ENCODE measurements at regions not wholly inside any gene's neighbourhood (a gene's known extent, or its start where the extent isn't known, plus 50 kb on each side); places are given as distances from the start of the nearest gene placed in this dataset.

- Histone ChIP-seq H4K20me1 (ENCODE audit: insufficient read depth) (no peaks in the 10 kb centered on the region), H3K4me2 (ENCODE audit: low read length) (no peak overlapping the region), H2AFZ (ENCODE audit: low read depth, low read length, poor library complexity, severe bottlenecking) (no peak overlapping the region), H3K9me2 (ENCODE audit: insufficient read depth) (no peaks in the 10 kb centered on the region), H3K79me2 (ENCODE audit: insufficient read depth, low read length) (no peaks in the 10 kb centered on the region), H3K9ac (ENCODE audit: low read length) (no peak overlapping the region), H3K4me3 (replicated peaks in 1 of 2; ENCODE audit: low read depth in 1 of 2, low read length in 2 of 2) (no peak overlapping the region), H3K27ac (ENCODE audit: low read depth, low read length) (no peak overlapping the region), H3K4me1 (ENCODE audit: control insufficient read depth in 1 of 2, insufficient read depth in 2 of 2, low read length in 2 of 2) (no peaks in the 10 kb centered on the region), H3K9me3 (ENCODE audit: control insufficient read depth in 1 of 2, insufficient read depth in 1 of 2, low read depth in 1 of 2, low read length in 2 of 2) (no peaks in the 10 kb centered on the region), H3K36me3 (ENCODE audit: control insufficient read depth in 1 of 2, insufficient read depth in 2 of 2, low read length in 2 of 2) (no peaks in the 10 kb centered on the region), H3K27me3 (ENCODE audit: insufficient read depth, low read length) (no peaks in the 10 kb centered on the region)
- TF ChIP-seq SIN3A (IDR thresholded peaks at IDR 0.05; ENCODE audit: low read depth) (no peak), CTCF (IDR thresholded peaks at IDR 0.05 in 2 of 3, conservative IDR thresholded peaks at IDR 0.05 in 1 of 3; ENCODE audit: borderline replicate concordance in 1 of 3, insufficient read depth in 1 of 3, low read depth in 2 of 3, low read length in 2 of 3) (no peak), RAD21 (IDR thresholded peaks at IDR 0.05; ENCODE audit: low read depth) (no peak), JUND (IDR thresholded peaks at IDR 0.05) (no peak), ATF3 (IDR thresholded peaks at IDR 0.05) (no peak), ZFX (IDR thresholded peaks at IDR 0.05) (no peak), ZBTB33 (IDR thresholded peaks at IDR 0.05; ENCODE audit: extremely low read depth, insufficient replicate concordance, low read length) (no peak)
- TF ChIP-seq, protein P1, sequence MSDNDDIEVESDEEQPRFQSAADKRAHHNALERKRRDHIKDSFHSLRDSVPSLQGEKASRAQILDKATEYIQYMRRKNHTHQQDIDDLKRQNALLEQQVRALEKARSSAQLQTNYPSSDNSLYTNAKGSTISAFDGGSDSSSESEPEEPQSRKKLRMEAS (IDR thresholded peaks at IDR 0.05), result no peak
- no TSS peak for BruUV-seq (replicated peaks)
- no peak for ATAC-seq
- no peak for DNase-seq (ENCODE audit: low read depth, low spot score)
- ChIA-PET POLR2A (no interaction called here), RAD21 (ENCODE audit: low non-redundant PET in 1 of 2, low total read pairs in 2 of 2, uncharacterized antibody in 2 of 2, unreplicated experiment in 2 of 2) (no interaction called here), CTCF (no interaction called here)
- intact Hi-C loops (cut with micrococcal nuclease), result no loop called here
Observed at GRCh38 chr12:13777374-13777773, 204.0 kb downstream of the GRIN2B start.

Data from HCT116 (cell line).